Motor neuron (in vitro differentiated cells): ENCODE measurements at regions not wholly inside any gene's neighbourhood (a gene's known extent, or its start where the extent isn't known, plus 50 kb on each side); places are given as distances from the start of the nearest gene placed in this dataset.
A peak's percentile ranks its signal among the peaks of the same experiment; 100 is the strongest.
"Not testable (repeated sequence)": the region's sequence is repeated elsewhere in the genome, so short reads cannot be mapped to it uniquely, and the experiment has no call there.

Experiments used
- ATAC-seq, 8 experiments: fragments of 200-7000 bp; cut with Tn5 transposase; replicated peaks in 6 of 8; 2 replicates each; pipeline ENCODE4 v1.8.0; 2021; ENCODE audit warnings: mild to moderate bottlenecking in 8 of 8, moderate library complexity in 8 of 8
- H3K27ac ChIP-seq, 2 donors: fragments of 250-450 bp; sonication (Bioruptor Pico); 2 replicates each; pipeline ENCODE4 v1.9.0; 2021; ENCODE audit warnings: antibody characterized with exemption in 2 of 2, mild to moderate bottlenecking in 2 of 2, moderate library complexity in 1 of 2
- H3K4me1 ChIP-seq, 2 donors: fragments of 250-450 bp; sonication (Bioruptor Pico); replicated peaks in 1 of 2; 2 replicates each; pipeline ENCODE4 v1.6.1; 2021; ENCODE audit warnings: antibody characterized with exemption in 2 of 2, mild to moderate bottlenecking in 2 of 2, moderate library complexity in 1 of 2
- H3K4me3 ChIP-seq, 5 donors: fragments of 250-450 bp; sonication (Bioruptor Pico); 2 replicates each; pipeline ENCODE4 v1.9.0; 2021; ENCODE audit warnings: antibody characterized with exemption in 5 of 5, mild to moderate bottlenecking in 5 of 5, moderate library complexity in 4 of 5
- WGBS, 10 experiments: fragments of 450-650 bp; shearing (Covaris generic); methylation state at CpG; one replicate each; pipeline ENCODE4 v1.0.0; 2022; 5-methylcytosine and 5-hydroxymethylcytosine counted together
- in situ Hi-C, 9 experiments: fragments of 400-800 bp; cut with MboI; loops; one replicate each; pipeline ENCODE4 v1.15.0; 2021; ENCODE audit warnings: low sequenced_read_pairs in 9 of 9, low pct_unique_long_range_greater_than_20kb in 2 of 9; ENCODE audit not compliant: unreplicated experiment in 9 of 9

- no peak overlapping the region for H3K4me3 ChIP-seq
- H3K27ac ChIP-seq: peak overlapping the region in 1 of 2 donors; percentile 61
- 13 to 100% (median 72%) methylated on average over 1 to 2 of the region's 2 CpGs; no CpG with 5 or more reads in 4 of the 10 experiments for WGBS, 10 experiments
- in situ Hi-C loops: no loop called here
- peak in 7 of 8 experiments; percentile 12 to 43 (median 21) for ATAC-seq
- H3K4me1 ChIP-seq: peaks cover 24 to 27% of the 10 kb centered on the region in 2 donors
Observed at GRCh38 chr10:4242561-4243035, 457.6 kb upstream of the KLF6 start.

DNA sequence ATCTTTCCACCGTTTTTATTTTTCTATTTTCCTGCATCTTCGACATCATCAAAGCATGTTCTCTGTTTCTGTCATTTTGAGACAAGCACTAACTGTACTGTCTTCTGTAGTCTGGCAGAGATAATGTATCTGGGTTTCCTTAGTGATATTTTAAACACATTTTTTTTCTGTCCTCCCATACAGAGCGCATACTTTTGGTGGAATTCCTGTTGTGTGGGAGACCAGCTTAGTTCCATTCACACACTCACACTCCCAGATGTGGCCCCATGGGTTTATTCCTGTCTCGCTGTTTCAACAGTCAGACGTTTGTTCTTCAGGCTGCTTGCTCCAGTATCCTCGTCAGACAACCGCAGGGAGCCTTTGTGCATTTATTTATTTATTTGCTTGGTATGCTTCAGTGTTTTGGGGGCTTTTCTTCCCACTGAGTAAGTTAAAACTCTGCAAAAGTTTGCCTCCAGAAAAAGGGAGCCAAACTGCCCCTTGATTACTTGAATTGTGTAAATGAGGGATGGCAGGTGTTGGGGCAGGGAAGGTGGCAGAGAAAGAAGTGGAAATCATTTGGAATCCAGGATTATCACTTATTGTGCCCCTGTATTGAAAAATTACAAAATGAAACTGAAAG lies 456.8 kb upstream of the KLF6 start:
- ATAC-seq: peak; percentile 66 to 98 (median 84)
- peaks cover 24 to 27% of the 10 kb centered on the region in 2 donors for H3K4me1 ChIP-seq
- 0 to 47% (median 23%) methylated on average over 2 to 7 of the region's 7 CpGs for WGBS, 10 experiments
- no peak overlapping the region for H3K4me3 ChIP-seq
- H3K27ac ChIP-seq: peak overlapping the region in 1 of 2 donors; percentile 61
- in situ Hi-C loops: no loop called here

GRCh38 chr10:4240608-4241197 lies 455.7 kb upstream of the KLF6 start:
- H3K4me1 ChIP-seq: peaks cover 24 to 27% of the 10 kb centered on the region in 2 donors
- no peak overlapping the region for H3K27ac ChIP-seq
- H3K4me3 ChIP-seq: no peak overlapping the region
- in situ Hi-C loops: no loop called here
- no peak for ATAC-seq
- WGBS, 10 experiments: 9 to 100% (median 73%) methylated on average over 2 to 7 of the region's 7 CpGs; no CpG with 5 or more reads in 2 of the 10 experiments

GRCh38 chr10:4239186-4239585 lies 454.2 kb upstream of the KLF6 start:
- peaks cover 24 to 27% of the 10 kb centered on the region in 2 donors for H3K4me1 ChIP-seq
- WGBS, 10 experiments: 33 to 100% (median 84%) methylated on average over 1 to 3 of the region's 3 CpGs
- H3K27ac ChIP-seq: no peak overlapping the region
- no peak overlapping the region for H3K4me3 ChIP-seq
- in situ Hi-C loops: no loop called here
- ATAC-seq: no peak

DNA sequence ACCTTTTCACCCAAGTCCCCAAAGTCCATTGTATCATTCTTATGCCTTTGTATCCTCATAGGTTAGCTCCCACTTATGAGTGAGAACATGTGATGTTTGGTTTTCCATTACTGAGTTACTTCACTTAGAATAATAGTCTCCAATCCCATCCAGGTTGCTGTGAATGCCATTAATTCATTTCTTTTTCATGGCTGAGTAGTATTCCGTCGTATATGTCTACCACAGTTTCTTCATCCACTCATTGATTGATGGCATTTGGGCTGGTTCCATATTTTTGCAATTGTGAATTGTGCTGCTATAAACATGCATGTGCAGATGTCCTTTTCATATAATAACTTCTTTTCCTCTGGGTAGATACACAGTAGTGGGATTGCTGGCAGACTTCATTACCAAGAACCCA lies 451.9 kb upstream of the KLF6 start:
- H3K4me3 ChIP-seq, H3K27ac ChIP-seq, in situ Hi-C loops, ATAC-seq: not testable (repeated sequence)
- whole genome bisulfite sequencing, 10 experiments: 96 to 100% (median 100%) methylated on average over 2 of the region's 2 CpGs; no CpG with 5 or more reads in 3 of the 10 experiments
- peaks cover 12 to 15% of the 10 kb centered on the region in 2 donors for H3K4me1 ChIP-seq

- Histone ChIP-seq H3K4me1 (no peaks in the 10 kb centered on the region), H3K27ac (no peak overlapping the region), H3K4me3 (no peak overlapping the region)
- WGBS, 10 experiments: 50 to 93% (median 85%) methylated on average over 3 to 8 of the region's 8 CpGs
- in situ Hi-C loops: no loop called here
- ATAC-seq: no peak
Observed at GRCh38 chr10:4234661-4235060, 449.7 kb upstream of the KLF6 start.

- in situ Hi-C loops: no loop called here
- Histone ChIP-seq H3K4me3 (no peak overlapping the region), H3K4me1 (no peaks in the 10 kb centered on the region), H3K27ac (no peak overlapping the region)
- ATAC-seq: no peak
- 84 to 100% (median 93%) methylated on average over 2 to 5 of the region's 7 CpGs; no CpG with 5 or more reads in 4 of the 10 experiments for WGBS, 10 experiments
Observed at GRCh38 chr10:4231439-4231838, 446.4 kb upstream of the KLF6 start.

DNA sequence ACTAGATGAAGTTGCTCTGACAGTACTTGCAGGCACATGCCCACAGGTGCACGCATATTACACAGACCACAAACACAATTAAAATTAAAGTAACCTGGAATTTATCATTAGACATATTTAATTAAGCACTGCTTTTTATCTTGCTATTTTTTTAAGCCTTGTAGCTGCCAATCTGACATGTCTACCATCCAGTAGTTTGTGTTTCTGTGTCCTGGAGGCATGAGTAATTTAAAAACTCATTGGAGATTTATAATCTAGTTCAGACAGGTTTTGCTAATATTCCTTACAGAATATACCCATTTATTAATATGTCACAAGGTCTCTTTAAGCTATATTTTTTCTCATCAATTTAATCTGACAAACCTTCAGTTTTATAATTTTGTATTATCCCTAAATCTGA lies 445.0 kb upstream of the KLF6 start:
- in situ Hi-C loops: no loop called here
- H3K4me3 ChIP-seq: no peak overlapping the region
- no peak for ATAC-seq
- no peak overlapping the region for H3K27ac ChIP-seq
- WGBS, 10 experiments: 75 to 100% (median 100%) methylated on average over 1 of the region's 1 CpG; no CpG with 5 or more reads in 4 of the 10 experiments
- no peaks in the 10 kb centered on the region for H3K4me1 ChIP-seq

- Histone ChIP-seq H3K4me1 (no peaks in the 10 kb centered on the region), H3K27ac (no peak overlapping the region), H3K4me3 (no peak overlapping the region)
- no peak for ATAC-seq
- in situ Hi-C loops: no loop called here
- 60 to 100% (median 99%) methylated on average over 1 to 5 of the region's 5 CpGs; no CpG with 5 or more reads in 2 of the 10 experiments for WGBS, 10 experiments
Observed at GRCh38 chr10:4229106-4229505, 444.1 kb upstream of the KLF6 start.

DNA sequence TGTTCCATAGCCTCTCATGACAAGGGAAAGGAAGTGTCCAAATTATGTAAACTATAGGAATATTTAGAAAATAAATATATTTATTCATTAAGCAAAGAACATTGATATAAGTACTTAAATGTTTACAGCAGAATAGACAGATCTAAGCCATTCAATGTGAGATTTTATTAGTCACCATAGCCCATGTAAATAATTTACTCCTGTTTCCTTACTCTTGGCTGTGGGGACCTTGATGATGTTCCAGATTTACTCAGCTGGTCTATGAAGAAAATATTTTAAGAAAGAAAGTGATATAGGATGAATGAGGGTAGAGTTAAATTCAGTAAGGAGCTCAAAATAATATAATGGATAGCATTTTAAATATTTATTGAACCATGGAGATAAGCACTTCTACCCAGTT lies 442.6 kb upstream of the KLF6 start:
- no peak for ATAC-seq
- in situ Hi-C loops: no loop called here

GRCh38 chr10:4226941-4227540 lies 442.0 kb upstream of the KLF6 start:
- no peaks in the 10 kb centered on the region for H3K4me1 ChIP-seq
- H3K27ac ChIP-seq: no peak overlapping the region
- H3K4me3 ChIP-seq: no peak overlapping the region
- no peak for ATAC-seq
- in situ Hi-C loops: no loop called here
- 74 to 100% (median 87%) methylated on average over 1 to 4 of the region's 4 CpGs for WGBS, 10 experiments

More for the DNA sequence above, 442.6 kb upstream of the KLF6 start:
- H3K4me1 ChIP-seq: no peaks in the 10 kb centered on the region
- H3K4me3 ChIP-seq: no peak overlapping the region
- H3K27ac ChIP-seq: no peak overlapping the region

DNA sequence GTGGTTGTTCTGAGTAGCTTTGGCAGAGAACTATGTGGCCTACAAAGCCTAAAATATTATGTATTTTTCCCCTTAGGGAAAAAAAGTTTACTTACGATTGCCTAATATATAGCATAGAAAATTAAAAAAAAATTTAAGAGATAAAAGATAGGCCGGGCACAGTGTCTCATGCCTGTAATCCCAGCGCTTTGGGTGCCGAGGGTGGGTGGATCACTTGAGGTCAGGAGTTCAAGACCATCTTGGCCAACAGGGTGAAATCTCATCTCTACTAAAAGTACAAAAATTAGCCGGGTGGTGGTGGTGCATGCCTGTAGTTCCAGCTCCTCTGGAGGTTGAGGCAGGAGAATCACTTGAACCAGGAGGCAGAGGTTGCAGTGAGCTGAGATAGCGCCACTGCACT lies 439.2 kb upstream of the KLF6 start:
- no peaks in the 10 kb centered on the region for H3K4me1 ChIP-seq
- no peak overlapping the region for H3K27ac ChIP-seq
- in situ Hi-C loops: no loop called here
- no peak overlapping the region for H3K4me3 ChIP-seq
- ATAC-seq: no peak
- 90 to 100% (median 96%) methylated on average over 1 to 6 of the region's 6 CpGs for WGBS, 10 experiments

DNA sequence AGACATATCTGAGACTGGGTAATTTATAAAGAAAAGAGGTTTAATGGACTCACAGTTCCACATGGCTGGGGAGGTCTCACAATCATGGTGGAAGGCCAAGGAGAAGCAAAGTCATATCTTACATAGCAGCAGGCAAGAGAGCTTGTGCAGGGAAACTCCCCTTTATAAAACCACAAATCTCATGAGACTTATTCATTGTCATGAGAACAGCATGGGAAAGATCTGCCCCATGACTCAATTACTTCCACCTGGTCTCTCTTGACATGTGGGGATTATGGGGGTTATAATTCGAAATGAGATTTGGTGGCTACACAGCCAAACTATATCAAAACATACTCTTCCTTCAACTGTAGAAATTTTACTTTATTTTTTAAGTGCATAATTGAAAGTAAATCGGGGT lies 436.3 kb upstream of the KLF6 start:
- H3K27ac ChIP-seq, in situ Hi-C loops, ATAC-seq, H3K4me3 ChIP-seq: not testable (repeated sequence)
- WGBS, 10 experiments: 80 to 100% (median 100%) methylated on average over 1 to 2 of the region's 2 CpGs; no CpG with 5 or more reads in 1 of the 10 experiments
- peaks cover 0 to 19% of the 10 kb centered on the region in 2 donors for H3K4me1 ChIP-seq
